ENCODE measurements at regions not wholly inside any gene's neighbourhood (a gene's known extent, or its start where the extent isn't known, plus 50 kb on each side); places are given as distances from the start of the nearest gene placed in this dataset.
"Not testable (repeated sequence)": the region's sequence is repeated elsewhere in the genome, so short reads cannot be mapped to it uniquely, and the experiment has no call there.

- Histone ChIP-seq H3K9me3 (ENCODE audit: control insufficient read depth in 2 of 2, insufficient read depth in 1 of 2, low read depth in 1 of 2, low read length in 1 of 2) (no peaks in the 10 kb centered on the region), H3K27ac (ENCODE audit: low read depth in 2 of 2, low read length in 1 of 2) (no peak overlapping the region), H3K4me1 (ENCODE audit: control insufficient read depth in 2 of 2, insufficient read depth in 2 of 2, low read length in 1 of 2) (peaks cover 5 to 17% of the 10 kb centered on the region in 2 donors), H3K4me3 (ENCODE audit: low read depth in 1 of 2, low read length in 2 of 2) (no peak overlapping the region), H3K27me3 (ENCODE audit: control insufficient read depth in 1 of 2, insufficient read depth in 2 of 2, low read length in 2 of 2) (no peaks in the 10 kb centered on the region), H3K36me3 (ENCODE audit: control insufficient read depth in 2 of 2, insufficient read depth in 2 of 2, low read length in 1 of 2) (no peaks in the 10 kb centered on the region)
- WGBS, 2 donors, result 75 to 76% methylated on average over 13 of the region's 13 CpGs
Measured at GRCh38 chr17:83192161-83192788, 112.9 kb downstream of the METRNL start.

GRCh38 chr17:83192789-83193335 lies 113.5 kb downstream of the METRNL start:
- H3K27me3 ChIP-seq (ENCODE audit: control insufficient read depth in 1 of 2, insufficient read depth in 2 of 2, low read length in 2 of 2); H3K36me3 ChIP-seq (ENCODE audit: control insufficient read depth in 2 of 2, insufficient read depth in 2 of 2, low read length in 1 of 2); H3K27ac ChIP-seq (ENCODE audit: low read depth in 2 of 2, low read length in 1 of 2); H3K4me3 ChIP-seq (ENCODE audit: low read depth in 1 of 2, low read length in 2 of 2); H3K9me3 ChIP-seq (ENCODE audit: control insufficient read depth in 2 of 2, insufficient read depth in 1 of 2, low read depth in 1 of 2, low read length in 1 of 2): not testable (repeated sequence)
- peaks cover 5 to 17% of the 10 kb centered on the region in 2 donors for H3K4me1 ChIP-seq (ENCODE audit: control insufficient read depth in 2 of 2, insufficient read depth in 2 of 2, low read length in 1 of 2)
- 48% methylated on average over 2 of the region's 2 CpGs; no CpG with 5 or more reads in 1 of the 2 donors for WGBS, 2 donors

- WGBS, 2 donors, result 56 to 65% methylated on average over 13 of the region's 13 CpGs
- no peak overlapping the region for H3K4me3 ChIP-seq (ENCODE audit: low read depth in 1 of 2, low read length in 2 of 2)
- peaks cover 5 to 17% of the 10 kb centered on the region in 2 donors for H3K4me1 ChIP-seq (ENCODE audit: control insufficient read depth in 2 of 2, insufficient read depth in 2 of 2, low read length in 1 of 2)
- no peaks in the 10 kb centered on the region for H3K36me3 ChIP-seq (ENCODE audit: control insufficient read depth in 2 of 2, insufficient read depth in 2 of 2, low read length in 1 of 2)
- no peak overlapping the region for H3K27ac ChIP-seq (ENCODE audit: low read depth in 2 of 2, low read length in 1 of 2)
- H3K9me3 ChIP-seq (ENCODE audit: control insufficient read depth in 2 of 2, insufficient read depth in 1 of 2, low read depth in 1 of 2, low read length in 1 of 2), result no peaks in the 10 kb centered on the region
- H3K27me3 ChIP-seq (ENCODE audit: control insufficient read depth in 1 of 2, insufficient read depth in 2 of 2, low read length in 2 of 2), result no peaks in the 10 kb centered on the region
Measured at GRCh38 chr17:83193336-83194185, 114.2 kb downstream of the METRNL start.

- 58 to 59% methylated on average over 7 of the region's 7 CpGs for WGBS, 2 donors
- Histone ChIP-seq H3K27ac (ENCODE audit: low read depth in 2 of 2, low read length in 1 of 2) (no peak overlapping the region), H3K4me1 (ENCODE audit: control insufficient read depth in 2 of 2, insufficient read depth in 2 of 2, low read length in 1 of 2) (peaks cover 5 to 17% of the 10 kb centered on the region in 2 donors)
Measured at GRCh38 chr17:83194186-83194561, 114.8 kb downstream of the METRNL start.

GRCh38 chr17:83194761-83195329 lies 115.4 kb downstream of the METRNL start:
- Histone ChIP-seq H3K27me3 (ENCODE audit: control insufficient read depth in 1 of 2, insufficient read depth in 2 of 2, low read length in 2 of 2) (no peaks in the 10 kb centered on the region), H3K9me3 (ENCODE audit: control insufficient read depth in 2 of 2, insufficient read depth in 1 of 2, low read depth in 1 of 2, low read length in 1 of 2) (no peaks in the 10 kb centered on the region), H3K4me1 (ENCODE audit: control insufficient read depth in 2 of 2, insufficient read depth in 2 of 2, low read length in 1 of 2) (peaks cover 5 to 20% of the 10 kb centered on the region in 2 donors), H3K27ac (ENCODE audit: low read depth in 2 of 2, low read length in 1 of 2) (peak overlapping the region in 1 of 2 donors; percentile 45), H3K36me3 (ENCODE audit: control insufficient read depth in 2 of 2, insufficient read depth in 2 of 2, low read length in 1 of 2) (no peaks in the 10 kb centered on the region), H3K4me3 (ENCODE audit: low read depth in 1 of 2, low read length in 2 of 2) (no peak overlapping the region)
- WGBS, 2 donors, result 82 to 87% methylated on average over 24 of the region's 24 CpGs

More at GRCh38 chr17:83194186-83194561, 114.8 kb downstream of the METRNL start:
- Histone ChIP-seq H3K27me3 (ENCODE audit: control insufficient read depth in 1 of 2, insufficient read depth in 2 of 2, low read length in 2 of 2) (no peaks in the 10 kb centered on the region), H3K9me3 (ENCODE audit: control insufficient read depth in 2 of 2, insufficient read depth in 1 of 2, low read depth in 1 of 2, low read length in 1 of 2) (no peaks in the 10 kb centered on the region), H3K36me3 (ENCODE audit: control insufficient read depth in 2 of 2, insufficient read depth in 2 of 2, low read length in 1 of 2) (no peaks in the 10 kb centered on the region), H3K4me3 (ENCODE audit: low read depth in 1 of 2, low read length in 2 of 2) (no peak overlapping the region)

- H3K4me1 ChIP-seq (ENCODE audit: control insufficient read depth in 2 of 2, insufficient read depth in 2 of 2, low read length in 1 of 2), result peaks cover 5 to 23% of the 10 kb centered on the region in 2 donors
- no peak overlapping the region for H3K4me3 ChIP-seq (ENCODE audit: low read depth in 1 of 2, low read length in 2 of 2)
- 41 to 47% methylated on average over 20 of the region's 20 CpGs for WGBS, 2 donors
- peak overlapping the region; percentile 4 to 45 for H3K27ac ChIP-seq (ENCODE audit: low read depth in 2 of 2, low read length in 1 of 2)
- no peaks in the 10 kb centered on the region for H3K9me3 ChIP-seq (ENCODE audit: control insufficient read depth in 2 of 2, insufficient read depth in 1 of 2, low read depth in 1 of 2, low read length in 1 of 2)
- H3K27me3 ChIP-seq (ENCODE audit: control insufficient read depth in 1 of 2, insufficient read depth in 2 of 2, low read length in 2 of 2), result no peaks in the 10 kb centered on the region
- H3K36me3 ChIP-seq (ENCODE audit: control insufficient read depth in 2 of 2, insufficient read depth in 2 of 2, low read length in 1 of 2), result no peaks in the 10 kb centered on the region
Measured at GRCh38 chr17:83195330-83196023, 116.1 kb downstream of the METRNL start.

GRCh38 chr17:83196024-83196365 lies 116.6 kb downstream of the METRNL start:
- H3K4me1 ChIP-seq (ENCODE audit: control insufficient read depth in 2 of 2, insufficient read depth in 2 of 2, low read length in 1 of 2), result peaks cover 5 to 24% of the 10 kb centered on the region in 2 donors
- 34 to 46% methylated on average over 9 of the region's 9 CpGs for WGBS, 2 donors
- H3K36me3 ChIP-seq (ENCODE audit: control insufficient read depth in 2 of 2, insufficient read depth in 2 of 2, low read length in 1 of 2), result no peaks in the 10 kb centered on the region
- H3K4me3 ChIP-seq (ENCODE audit: low read depth in 1 of 2, low read length in 2 of 2), result no peak overlapping the region
- H3K27ac ChIP-seq (ENCODE audit: low read depth in 2 of 2, low read length in 1 of 2), result peak overlapping the region; percentile 4 to 45
- no peaks in the 10 kb centered on the region for H3K27me3 ChIP-seq (ENCODE audit: control insufficient read depth in 1 of 2, insufficient read depth in 2 of 2, low read length in 2 of 2)
- H3K9me3 ChIP-seq (ENCODE audit: control insufficient read depth in 2 of 2, insufficient read depth in 1 of 2, low read depth in 1 of 2, low read length in 1 of 2), result no peaks in the 10 kb centered on the region

GRCh38 chr17:83196366-83196765 lies 117.0 kb downstream of the METRNL start:
- no peaks in the 10 kb centered on the region for H3K27me3 ChIP-seq (ENCODE audit: control insufficient read depth in 1 of 2, insufficient read depth in 2 of 2, low read length in 2 of 2)
- no peak overlapping the region for H3K4me3 ChIP-seq (ENCODE audit: low read depth in 1 of 2, low read length in 2 of 2)
- H3K9me3 ChIP-seq (ENCODE audit: control insufficient read depth in 2 of 2, insufficient read depth in 1 of 2, low read depth in 1 of 2, low read length in 1 of 2), result no peaks in the 10 kb centered on the region
- H3K4me1 ChIP-seq (ENCODE audit: control insufficient read depth in 2 of 2, insufficient read depth in 2 of 2, low read length in 1 of 2), result peaks cover 5 to 24% of the 10 kb centered on the region in 2 donors
- no peaks in the 10 kb centered on the region for H3K36me3 ChIP-seq (ENCODE audit: control insufficient read depth in 2 of 2, insufficient read depth in 2 of 2, low read length in 1 of 2)
- H3K27ac ChIP-seq (ENCODE audit: low read depth in 2 of 2, low read length in 1 of 2), result no peak overlapping the region
- 90 to 91% methylated on average over 10 of the region's 10 CpGs for WGBS, 2 donors
